ENCODE measurements at regions not wholly inside any gene's neighbourhood (a gene's known extent, or its start where the extent isn't known, plus 50 kb on each side); places are given as distances from the start of the nearest gene placed in this dataset.

DNA sequence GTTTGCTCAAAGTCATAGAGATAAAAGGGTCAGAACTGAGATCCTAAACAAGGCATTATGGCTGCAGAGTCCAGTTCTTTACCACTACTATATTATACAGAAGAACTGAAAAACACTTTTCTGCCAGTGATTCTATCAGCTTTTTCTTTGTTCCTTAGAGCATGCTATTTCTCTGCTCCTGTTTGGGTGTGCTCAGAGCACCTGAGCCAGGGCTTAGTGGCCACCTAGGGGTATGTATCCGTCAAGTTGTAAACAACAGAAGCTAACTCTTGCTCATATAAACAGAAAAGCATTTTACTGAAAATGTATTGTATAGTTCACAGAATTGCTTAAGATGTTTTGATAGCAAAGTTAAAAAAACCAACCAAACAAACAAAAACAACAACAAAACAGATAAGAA is 470.8 kb downstream of the SLC16A7 start (continued):
- TF ChIP-seq ARID3B (CRISPR knock-in tag; IDR thresholded peaks at IDR 0.05; ENCODE audit: borderline replicate concordance) = no peak
- TF ChIP-seq, protein P1, sequence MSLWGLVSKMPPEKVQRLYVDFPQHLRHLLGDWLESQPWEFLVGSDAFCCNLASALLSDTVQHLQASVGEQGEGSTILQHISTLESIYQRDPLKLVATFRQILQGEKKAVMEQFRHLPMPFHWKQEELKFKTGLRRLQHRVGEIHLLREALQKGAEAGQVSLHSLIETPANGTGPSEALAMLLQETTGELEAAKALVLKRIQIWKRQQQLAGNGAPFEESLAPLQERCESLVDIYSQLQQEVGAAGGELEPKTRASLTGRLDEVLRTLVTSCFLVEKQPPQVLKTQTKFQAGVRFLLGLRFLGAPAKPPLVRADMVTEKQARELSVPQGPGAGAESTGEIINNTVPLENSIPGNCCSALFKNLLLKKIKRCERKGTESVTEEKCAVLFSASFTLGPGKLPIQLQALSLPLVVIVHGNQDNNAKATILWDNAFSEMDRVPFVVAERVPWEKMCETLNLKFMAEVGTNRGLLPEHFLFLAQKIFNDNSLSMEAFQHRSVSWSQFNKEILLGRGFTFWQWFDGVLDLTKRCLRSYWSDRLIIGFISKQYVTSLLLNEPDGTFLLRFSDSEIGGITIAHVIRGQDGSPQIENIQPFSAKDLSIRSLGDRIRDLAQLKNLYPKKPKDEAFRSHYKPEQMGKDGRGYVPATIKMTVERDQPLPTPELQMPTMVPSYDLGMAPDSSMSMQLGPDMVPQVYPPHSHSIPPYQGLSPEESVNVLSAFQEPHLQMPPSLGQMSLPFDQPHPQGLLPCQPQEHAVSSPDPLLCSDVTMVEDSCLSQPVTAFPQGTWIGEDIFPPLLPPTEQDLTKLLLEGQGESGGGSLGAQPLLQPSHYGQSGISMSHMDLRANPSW (CRISPR knock-in tag; IDR thresholded peaks at IDR 0.05) = no peak

DNA sequence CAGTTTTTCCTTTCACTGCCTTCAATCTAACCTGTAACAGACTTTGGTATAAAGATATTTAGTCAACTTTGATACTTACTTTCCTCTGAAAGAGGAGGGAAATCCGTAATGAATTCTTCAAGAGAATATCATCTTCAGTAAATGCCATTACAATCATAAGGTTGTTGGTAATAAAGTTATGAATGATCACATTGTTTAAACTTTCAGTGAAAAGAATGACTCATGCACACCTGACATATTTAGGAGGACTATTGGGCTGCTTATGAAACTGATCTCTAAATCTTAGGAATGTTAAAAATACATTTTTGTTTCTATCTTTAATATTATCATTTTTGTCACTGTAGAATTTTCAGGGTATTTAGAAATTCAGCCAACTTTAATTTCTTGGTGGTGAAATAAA is 474.7 kb downstream of the SLC16A7 start:
- WGBS (ENCODE audit: insufficient coverage, low coverage, missing lambda C conversion rate) = 13% methylated on average over 1 of the region's 1 CpG
- H3K9me1 ChIP-seq (ENCODE audit: control insufficient read depth, insufficient read depth, low read length) = no peaks in the 10 kb centered on the region
- in situ Hi-C loops (cut with MboI) = no loop called here
- no peak for DNase-seq (ENCODE audit: extremely low read depth in 1 of 4, low spot score in 3 of 4)
- ChIA-PET POLR2A (no interaction called here), CTCF (ENCODE audit: low intra/inter-chr PET ratio) (no interaction called here)
- BruUV-seq (replicated peaks) = no TSS peak
- no peaks in the 10 kb centered on the region for H4K20me1 ChIP-seq (replicated peaks; ENCODE audit: control insufficient read depth, insufficient read depth, low read length)
- no peak for FAIRE-seq
- H3K79me2 ChIP-seq (ENCODE audit: control insufficient read depth, insufficient read depth, low read length) = no peaks in the 10 kb centered on the region
- H2AFZ ChIP-seq (ENCODE audit: low read depth, low read length) = no peak overlapping the region
- H3K27ac ChIP-seq (ENCODE audit: extremely low read depth, low read depth, low read length) = no peak overlapping the region
- no peak overlapping the region for H3K4me2 ChIP-seq (ENCODE audit: insufficient read depth, low read length)
- H3K4me3 ChIP-seq = no peak overlapping the region
- no peak for ATAC-seq
- no peak overlapping the region for H3K9ac ChIP-seq (ENCODE audit: insufficient read depth in 1 of 2, low read depth in 2 of 2, low read length in 2 of 2)
- H3K9me3 ChIP-seq (replicated peaks; ENCODE audit: control insufficient read depth, insufficient read depth, low read depth, low read length) = no peaks in the 10 kb centered on the region
- intact Hi-C loops (cut with micrococcal nuclease) = no loop called here
- no peaks in the 10 kb centered on the region for H3K4me1 ChIP-seq (replicated peaks in 1 of 2; ENCODE audit: control insufficient read depth in 2 of 2, insufficient read depth in 2 of 2, low read length in 2 of 2)
- H3K27me3 ChIP-seq (ENCODE audit: control insufficient read depth in 2 of 2, insufficient read depth in 2 of 2, low read length in 2 of 2) = no peaks in the 10 kb centered on the region
- H3K36me3 ChIP-seq (ENCODE audit: control insufficient read depth, insufficient read depth, low read length) = no peaks in the 10 kb centered on the region
- TF ChIP-seq, protein P2, sequence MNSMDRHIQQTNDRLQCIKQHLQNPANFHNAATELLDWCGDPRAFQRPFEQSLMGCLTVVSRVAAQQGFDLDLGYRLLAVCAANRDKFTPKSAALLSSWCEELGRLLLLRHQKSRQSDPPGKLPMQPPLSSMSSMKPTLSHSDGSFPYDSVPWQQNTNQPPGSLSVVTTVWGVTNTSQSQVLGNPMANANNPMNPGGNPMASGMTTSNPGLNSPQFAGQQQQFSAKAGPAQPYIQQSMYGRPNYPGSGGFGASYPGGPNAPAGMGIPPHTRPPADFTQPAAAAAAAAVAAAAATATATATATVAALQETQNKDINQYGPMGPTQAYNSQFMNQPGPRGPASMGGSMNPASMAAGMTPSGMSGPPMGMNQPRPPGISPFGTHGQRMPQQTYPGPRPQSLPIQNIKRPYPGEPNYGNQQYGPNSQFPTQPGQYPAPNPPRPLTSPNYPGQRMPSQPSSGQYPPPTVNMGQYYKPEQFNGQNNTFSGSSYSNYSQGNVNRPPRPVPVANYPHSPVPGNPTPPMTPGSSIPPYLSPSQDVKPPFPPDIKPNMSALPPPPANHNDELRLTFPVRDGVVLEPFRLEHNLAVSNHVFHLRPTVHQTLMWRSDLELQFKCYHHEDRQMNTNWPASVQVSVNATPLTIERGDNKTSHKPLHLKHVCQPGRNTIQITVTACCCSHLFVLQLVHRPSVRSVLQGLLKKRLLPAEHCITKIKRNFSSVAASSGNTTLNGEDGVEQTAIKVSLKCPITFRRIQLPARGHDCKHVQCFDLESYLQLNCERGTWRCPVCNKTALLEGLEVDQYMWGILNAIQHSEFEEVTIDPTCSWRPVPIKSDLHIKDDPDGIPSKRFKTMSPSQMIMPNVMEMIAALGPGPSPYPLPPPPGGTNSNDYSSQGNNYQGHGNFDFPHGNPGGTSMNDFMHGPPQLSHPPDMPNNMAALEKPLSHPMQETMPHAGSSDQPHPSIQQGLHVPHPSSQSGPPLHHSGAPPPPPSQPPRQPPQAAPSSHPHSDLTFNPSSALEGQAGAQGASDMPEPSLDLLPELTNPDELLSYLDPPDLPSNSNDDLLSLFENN (IDR thresholded peaks at IDR 0.05; ENCODE audit: low read depth in 2 of 2, low read length in 2 of 2) = no peak
- no peak for TF ChIP-seq ZNF24 (IDR thresholded peaks at IDR 0.05)
- no peak for TF ChIP-seq NFRKB (IDR thresholded peaks at IDR 0.05; ENCODE audit: low read depth)
- TF ChIP-seq, protein P3, sequence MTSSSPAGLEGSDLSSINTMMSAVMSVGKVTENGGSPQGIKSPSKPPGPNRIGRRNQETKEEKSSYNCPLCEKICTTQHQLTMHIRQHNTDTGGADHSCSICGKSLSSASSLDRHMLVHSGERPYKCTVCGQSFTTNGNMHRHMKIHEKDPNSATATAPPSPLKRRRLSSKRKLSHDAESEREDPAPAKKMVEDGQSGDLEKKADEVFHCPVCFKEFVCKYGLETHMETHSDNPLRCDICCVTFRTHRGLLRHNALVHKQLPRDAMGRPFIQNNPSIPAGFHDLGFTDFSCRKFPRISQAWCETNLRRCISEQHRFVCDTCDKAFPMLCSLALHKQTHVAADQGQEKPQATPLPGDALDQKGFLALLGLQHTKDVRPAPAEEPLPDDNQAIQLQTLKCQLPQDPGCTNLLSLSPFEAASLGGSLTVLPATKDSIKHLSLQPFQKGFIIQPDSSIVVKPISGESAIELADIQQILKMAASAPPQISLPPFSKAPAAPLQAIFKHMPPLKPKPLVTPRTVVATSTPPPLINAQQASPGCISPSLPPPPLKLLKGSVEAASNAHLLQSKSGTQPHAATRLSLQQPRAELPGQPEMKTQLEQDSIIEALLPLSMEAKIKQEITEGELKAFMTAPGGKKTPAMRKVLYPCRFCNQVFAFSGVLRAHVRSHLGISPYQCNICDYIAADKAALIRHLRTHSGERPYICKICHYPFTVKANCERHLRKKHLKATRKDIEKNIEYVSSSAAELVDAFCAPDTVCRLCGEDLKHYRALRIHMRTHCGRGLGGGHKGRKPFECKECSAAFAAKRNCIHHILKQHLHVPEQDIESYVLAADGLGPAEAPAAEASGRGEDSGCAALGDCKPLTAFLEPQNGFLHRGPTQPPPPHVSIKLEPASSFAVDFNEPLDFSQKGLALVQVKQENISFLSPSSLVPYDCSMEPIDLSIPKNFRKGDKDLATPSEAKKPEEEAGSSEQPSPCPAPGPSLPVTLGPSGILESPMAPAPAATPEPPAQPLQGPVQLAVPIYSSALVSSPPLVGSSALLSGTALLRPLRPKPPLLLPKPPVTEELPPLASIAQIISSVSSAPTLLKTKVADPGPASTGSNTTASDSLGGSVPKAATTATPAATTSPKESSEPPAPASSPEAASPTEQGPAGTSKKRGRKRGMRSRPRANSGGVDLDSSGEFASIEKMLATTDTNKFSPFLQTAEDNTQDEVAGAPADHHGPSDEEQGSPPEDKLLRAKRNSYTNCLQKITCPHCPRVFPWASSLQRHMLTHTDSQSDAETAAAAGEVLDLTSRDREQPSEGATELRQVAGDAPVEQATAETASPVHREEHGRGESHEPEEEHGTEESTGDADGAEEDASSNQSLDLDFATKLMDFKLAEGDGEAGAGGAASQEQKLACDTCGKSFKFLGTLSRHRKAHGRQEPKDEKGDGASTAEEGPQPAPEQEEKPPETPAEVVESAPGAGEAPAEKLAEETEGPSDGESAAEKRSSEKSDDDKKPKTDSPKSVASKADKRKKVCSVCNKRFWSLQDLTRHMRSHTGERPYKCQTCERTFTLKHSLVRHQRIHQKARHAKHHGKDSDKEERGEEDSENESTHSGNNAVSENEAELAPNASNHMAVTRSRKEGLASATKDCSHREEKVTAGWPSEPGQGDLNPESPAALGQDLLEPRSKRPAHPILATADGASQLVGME (CRISPR knock-in tag; IDR thresholded peaks at IDR 0.05) = no peak
- no peak for TF ChIP-seq ZNF589 (CRISPR knock-in tag; IDR thresholded peaks at IDR 0.05; ENCODE audit: low read depth)

All from K562 (cell line).